ENCODE measurements at regions not wholly inside any gene's neighbourhood (a gene's known extent, or its start where the extent isn't known, plus 50 kb on each side); places are given as distances from the start of the nearest gene placed in this dataset.

- H3K4me3 ChIP-seq (ENCODE audit: low read depth, low read length), result no peak overlapping the region
- DNase-seq (ENCODE audit: low read depth), result no peak
- TF ChIP-seq CTCF (IDR thresholded peaks at IDR 0.05; ENCODE audit: low read depth, low read length, missing control alignments), result no peak
- in situ Hi-C loops (cut with HindIII; ENCODE audit: low sequenced_read_pairs), result no loop called here
Observed at GRCh38 chr17:79675413-79675725, 55.4 kb upstream of the ENPP7 start.

GRCh38 chr17:79674506-79675412 is 56.0 kb upstream of the ENPP7 start:
- no peak for DNase-seq (ENCODE audit: low read depth)
- no peak overlapping the region for H3K4me3 ChIP-seq (ENCODE audit: low read depth, low read length)
- in situ Hi-C loops (cut with HindIII; ENCODE audit: low sequenced_read_pairs), result loop anchor here (25.0 kb wide), 1 partner anchor 212 kb away; no protein-coding TSS in a partner anchor
- no peak for TF ChIP-seq CTCF (IDR thresholded peaks at IDR 0.05; ENCODE audit: low read depth, low read length, missing control alignments)

- in situ Hi-C loops (cut with HindIII; ENCODE audit: low sequenced_read_pairs), result loop anchor here (25.0 kb wide), 1 partner anchor 211 kb away; no protein-coding TSS in a partner anchor
- no peak for TF ChIP-seq CTCF (IDR thresholded peaks at IDR 0.05; ENCODE audit: low read depth, low read length, missing control alignments)
- DNase-seq (ENCODE audit: low read depth), result no peak
- no peak overlapping the region for H3K4me3 ChIP-seq (ENCODE audit: low read depth, low read length)
Observed at GRCh38 chr17:79673517-79673916, 57.2 kb upstream of the ENPP7 start.

GRCh38 chr17:79672496-79672895 is 58.2 kb upstream of the ENPP7 start:
- TF ChIP-seq CTCF (IDR thresholded peaks at IDR 0.05; ENCODE audit: low read depth, low read length, missing control alignments), result no peak
- no peak overlapping the region for H3K4me3 ChIP-seq (ENCODE audit: low read depth, low read length)
- no peak for DNase-seq (ENCODE audit: low read depth)
- in situ Hi-C loops (cut with HindIII; ENCODE audit: low sequenced_read_pairs), result loop anchor here (25.0 kb wide), 1 partner anchor 210 kb away; no protein-coding TSS in a partner anchor

GRCh38 chr17:79671085-79671694 is 59.6 kb upstream of the ENPP7 start:
- in situ Hi-C loops (cut with HindIII; ENCODE audit: low sequenced_read_pairs), result loop anchor here (25.0 kb wide), 1 partner anchor 209 kb away; no protein-coding TSS in a partner anchor
- DNase-seq (ENCODE audit: low read depth), result no peak
- H3K4me3 ChIP-seq (ENCODE audit: low read depth, low read length), result no peak overlapping the region
- TF ChIP-seq CTCF (IDR thresholded peaks at IDR 0.05; ENCODE audit: low read depth, low read length, missing control alignments), result no peak

GRCh38 chr17:79670537-79671084 is 59.8 kb upstream of the RBFOX3 start:
- no peak overlapping the region for H3K4me3 ChIP-seq (ENCODE audit: low read depth, low read length)
- in situ Hi-C loops (cut with HindIII; ENCODE audit: low sequenced_read_pairs), result loop anchor here (25.0 kb wide), 1 partner anchor 208 kb away; no protein-coding TSS in a partner anchor
- DNase-seq (ENCODE audit: low read depth), result no peak
- TF ChIP-seq CTCF (IDR thresholded peaks at IDR 0.05; ENCODE audit: low read depth, low read length, missing control alignments), result no peak
